ENCODE measurements at regions not wholly inside any gene's neighbourhood (a gene's known extent, or its start where the extent isn't known, plus 50 kb on each side); places are given as distances from the start of the nearest gene placed in this dataset.
"Not testable (repeated sequence)": the region's sequence is repeated elsewhere in the genome, so short reads cannot be mapped to it uniquely, and the experiment has no call there.

DNA sequence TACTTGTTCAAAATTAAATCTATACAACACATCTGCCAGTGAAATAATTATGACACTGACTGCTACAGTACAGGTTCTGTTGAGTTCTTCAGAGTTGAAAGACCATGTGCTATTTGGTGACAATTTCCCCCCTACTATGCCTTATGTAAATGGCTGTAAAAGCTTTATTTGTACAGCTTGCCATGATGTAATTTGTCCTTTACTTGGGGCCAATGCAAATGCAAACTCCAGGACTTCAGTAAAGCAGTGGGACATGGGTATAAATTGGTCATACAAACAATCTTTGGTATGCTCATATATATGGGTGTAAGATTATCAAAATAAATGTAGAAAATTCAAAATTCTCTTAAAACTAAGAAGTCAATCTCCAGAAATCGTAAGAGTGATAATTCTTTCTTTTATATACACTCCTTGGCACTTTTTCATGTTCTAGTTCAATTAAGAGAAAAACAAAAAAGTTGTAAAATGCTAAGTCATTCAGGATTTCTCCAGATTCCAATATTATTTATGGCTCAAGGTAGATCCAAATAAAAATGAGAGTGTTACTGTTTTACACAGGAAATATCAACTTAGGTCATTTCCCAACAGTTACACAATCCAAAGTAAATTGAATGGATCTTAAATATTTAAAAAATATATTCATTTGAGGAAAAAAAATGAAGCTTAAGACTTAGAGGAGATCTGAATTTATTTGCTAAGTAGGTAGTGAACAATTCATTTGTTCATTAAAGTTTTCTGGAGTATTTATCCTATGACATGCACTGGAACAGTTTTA, 1310.5 kb upstream of the CITED2 start:
- no peak for DNase-seq

GRCh38 chr6:140677781-140678528, 1303.5 kb upstream of the CITED2 start:
- DNase-seq, result no peak

GRCh38 chr6:140671926-140672325, 1297.5 kb upstream of the CITED2 start:
- no peak for DNase-seq

- DNase-seq, result no peak
Measured at GRCh38 chr6:140670021-140670420, 1295.6 kb upstream of the CITED2 start.

DNA sequence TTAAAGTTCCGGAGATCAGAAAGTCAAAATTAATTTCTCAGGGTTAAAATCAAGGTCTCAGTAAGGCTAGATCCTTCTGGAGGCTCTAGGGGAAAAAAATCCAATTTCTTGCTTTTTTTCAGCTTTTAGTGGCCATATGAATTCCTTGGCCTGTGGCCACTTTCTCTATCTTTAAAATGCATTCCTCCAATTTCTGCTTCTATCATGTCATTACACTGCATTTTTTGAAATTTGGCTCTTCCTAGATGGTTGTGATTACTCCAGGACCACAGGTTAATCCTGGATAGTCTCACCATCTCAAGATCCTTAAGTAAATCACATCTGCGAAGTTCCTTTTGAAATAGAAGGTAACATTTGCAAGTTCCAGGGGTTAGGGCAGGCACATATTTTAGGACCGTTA, 1294.9 kb upstream of the CITED2 start:
- no peak for DNase-seq

DNA sequence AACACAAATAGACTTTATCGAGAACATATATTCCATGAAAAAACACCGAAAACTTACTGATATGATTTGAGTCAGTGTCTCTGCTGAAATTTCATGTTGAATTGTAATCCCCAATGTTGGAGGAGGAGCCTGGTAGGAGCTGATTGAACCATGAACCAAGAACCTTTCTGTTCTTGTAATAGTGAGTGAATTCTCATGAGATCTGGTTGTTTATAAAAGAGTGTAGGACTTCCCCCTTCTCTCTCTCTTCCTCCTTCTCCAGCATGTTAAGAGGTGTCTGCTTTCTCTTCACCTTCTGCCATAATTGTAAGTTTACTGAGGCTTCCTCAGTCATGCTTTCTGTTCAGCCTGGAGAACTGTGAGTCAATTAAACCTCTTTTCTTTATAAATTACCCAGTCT, 1289.3 kb upstream of the CITED2 start:
- DNase-seq, result no peak

- DNase-seq, result no peak
Measured at GRCh38 chr6:140663094-140663493, 1288.6 kb upstream of the CITED2 start.

- no peak for DNase-seq
Measured at GRCh38 chr6:140661691-140662090, 1287.2 kb upstream of the CITED2 start.

- DNase-seq, result no peak
Measured at GRCh38 chr6:140660295-140660694, 1285.8 kb upstream of the CITED2 start.

DNA sequence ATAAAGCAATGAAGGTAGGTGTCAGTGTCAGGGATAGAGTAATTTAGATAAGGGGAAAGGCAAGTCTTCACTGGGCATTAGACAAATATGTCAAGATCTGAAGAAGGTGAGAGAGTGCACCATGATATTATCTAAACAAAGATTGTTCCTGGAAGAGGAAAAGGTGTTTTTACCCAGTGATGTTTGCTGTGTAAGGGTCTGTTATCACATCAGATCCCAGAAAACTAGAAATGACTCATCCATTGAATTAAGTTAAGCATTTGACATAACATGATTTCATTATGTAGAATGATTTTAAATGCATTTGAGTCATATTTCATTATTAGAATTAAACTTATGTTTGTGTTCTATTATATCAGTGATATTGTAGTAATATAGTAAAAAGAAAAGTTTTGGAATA, 1279.5 kb upstream of the CITED2 start:
- DNase-seq, result no peak

DNA sequence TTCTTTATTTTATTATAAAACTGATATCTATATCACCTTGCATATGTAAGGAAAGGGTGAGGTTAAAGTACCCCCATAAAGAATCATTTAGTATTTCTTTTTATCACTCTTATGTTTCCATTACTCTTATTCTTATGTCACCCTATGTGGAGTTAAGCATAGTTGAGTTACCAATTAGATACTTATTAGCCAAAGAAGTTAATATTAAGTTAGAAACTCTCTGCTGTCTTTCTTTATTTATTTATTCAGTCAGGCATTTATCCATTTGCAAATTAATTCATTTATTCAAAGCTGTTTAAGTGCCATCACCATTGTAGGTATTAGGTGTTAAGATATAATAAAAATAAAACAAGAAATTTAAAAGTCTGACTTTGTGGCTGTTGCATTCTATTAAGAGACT, 1279.1 kb upstream of the CITED2 start:
- no peak for DNase-seq

GRCh38 chr6:140649502-140649901, 1275.1 kb upstream of the CITED2 start:
- not testable (repeated sequence) for DNase-seq

- DNase-seq, result not testable (repeated sequence)
Measured at GRCh38 chr6:140647322-140647721, 1272.9 kb upstream of the CITED2 start.

- no peak for DNase-seq
Measured at GRCh38 chr6:140644017-140644416, 1269.6 kb upstream of the CITED2 start.

DNA sequence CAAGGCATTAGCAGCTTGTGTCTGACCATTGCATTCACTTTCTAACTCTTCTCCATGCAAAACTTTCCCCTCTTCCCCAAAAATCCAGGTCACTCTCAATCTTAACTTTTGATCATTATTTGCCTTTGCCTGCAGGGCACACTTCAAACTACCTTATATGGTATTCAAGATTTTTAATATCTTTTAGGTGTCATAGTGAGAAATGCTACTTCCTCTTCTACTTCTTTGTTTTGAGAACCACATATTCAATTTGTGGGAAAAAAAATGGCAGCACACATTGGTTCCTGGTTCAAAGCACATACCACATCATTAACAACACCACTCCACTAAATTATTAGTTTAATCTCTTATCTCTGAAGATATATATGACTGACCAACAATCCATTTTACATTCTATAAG, 1267.0 kb upstream of the CITED2 start:
- DNase-seq, result no peak

GRCh38 chr6:140636908-140637402, 1262.5 kb upstream of the CITED2 start:
- DNase-seq, result no peak

- no peak for DNase-seq
Measured at GRCh38 chr6:140636271-140636907, 1261.9 kb upstream of the CITED2 start.

DNA sequence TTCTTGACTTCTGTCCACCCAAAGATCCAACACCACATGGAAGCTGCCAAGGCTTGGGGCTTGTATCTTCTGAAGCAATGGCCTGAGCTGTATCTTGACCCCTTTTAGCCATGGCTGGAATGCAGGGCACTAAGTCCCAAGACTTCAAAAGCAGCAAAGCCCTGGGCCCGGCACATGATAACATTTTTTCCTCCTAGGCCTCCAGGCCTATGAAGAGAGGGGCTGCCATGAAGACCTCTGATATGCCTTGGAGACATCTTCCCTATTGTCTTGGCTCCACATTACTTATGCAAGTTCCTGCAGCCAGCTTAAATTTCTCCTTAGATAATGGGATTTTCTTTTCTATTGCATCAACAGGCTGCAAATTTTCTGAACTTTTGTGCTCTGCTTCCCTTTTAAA, 1252.6 kb upstream of the CITED2 start:
- no peak for DNase-seq

GRCh38 chr6:140623498-140623897, 1249.0 kb upstream of the CITED2 start:
- DNase-seq, result no peak

DNA sequence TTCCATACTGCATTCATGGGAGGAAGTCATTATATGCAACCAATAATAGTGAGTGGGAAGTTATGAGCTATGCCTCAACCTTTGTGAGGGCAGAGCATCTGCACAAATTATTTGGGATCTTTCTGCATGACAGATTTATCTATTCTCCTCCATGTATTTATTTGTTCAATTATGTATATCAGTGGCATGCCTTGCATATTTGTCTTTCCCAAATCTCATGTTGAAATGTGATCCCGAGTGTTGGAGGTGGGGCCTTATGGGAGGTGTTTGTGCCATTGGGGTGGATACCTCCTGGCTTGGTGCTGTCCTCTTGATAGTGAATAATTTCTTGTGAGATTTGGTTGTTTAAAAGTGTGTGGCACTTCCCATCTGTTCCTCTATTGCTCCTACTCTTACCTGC, 1246.0 kb upstream of the CITED2 start:
- DNase-seq, result no peak

DNA sequence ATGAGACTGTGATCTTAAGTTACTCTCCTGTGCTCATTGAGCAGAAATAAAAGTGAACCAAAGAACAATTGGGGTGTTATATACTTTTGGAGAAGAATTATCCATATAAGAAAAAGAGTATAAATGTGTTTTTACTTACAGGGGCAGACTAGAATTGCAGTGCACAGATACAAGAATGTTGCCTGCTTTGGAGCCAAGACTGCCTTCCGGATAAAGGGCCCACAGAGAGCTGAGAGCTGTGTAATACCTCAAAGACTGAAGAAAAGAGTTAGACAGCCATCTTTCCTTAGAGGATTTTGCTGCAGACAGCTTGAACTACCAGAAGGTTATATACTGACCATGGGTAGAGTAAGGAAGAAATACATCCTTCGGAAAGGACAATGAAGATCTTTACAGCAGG, 1235.5 kb upstream of the CITED2 start:
- DNase-seq, result no peak

DNA sequence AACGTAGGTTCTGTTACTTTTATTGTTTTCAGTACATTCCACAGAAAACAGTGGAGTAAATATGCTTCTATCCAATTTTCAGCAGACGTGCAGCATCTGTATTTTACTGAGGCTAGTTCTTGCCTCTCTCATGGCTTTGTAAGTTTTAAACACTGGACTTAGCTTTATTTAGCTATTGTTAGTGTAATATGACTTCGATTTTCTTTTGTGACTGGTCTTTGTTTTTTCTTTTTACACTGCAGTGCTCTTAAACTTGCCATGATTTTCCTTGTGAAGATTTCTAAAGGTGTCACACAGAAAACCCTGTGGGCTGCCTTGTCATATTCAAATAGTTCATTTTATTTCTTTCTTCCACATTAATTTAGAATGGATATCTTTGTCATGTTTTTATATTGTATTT, 1234.9 kb upstream of the CITED2 start:
- DNase-seq, result no peak

- DNase-seq, result no peak
Measured at GRCh38 chr6:140604786-140605185, 1230.3 kb upstream of the CITED2 start.

Data from NCI-H2029 treated with DMSO at 0.1 percent for 48 hours (cell line).